ENCODE measurements at regions not wholly inside any gene's neighbourhood (a gene's known extent, or its start where the extent isn't known, plus 50 kb on each side); places are given as distances from the start of the nearest gene placed in this dataset.
"Not testable (repeated sequence)": the region's sequence is repeated elsewhere in the genome, so short reads cannot be mapped to it uniquely, and the experiment has no call there.

- not testable (repeated sequence) for DNase-seq (ENCODE audit: low read depth, low spot score); H3K27ac Mint-ChIP-seq (ENCODE audit: unreplicated experiment); H3K27me3 Mint-ChIP-seq (ENCODE audit: low read depth); H3K4me3 Mint-ChIP-seq; H3K4me1 Mint-ChIP-seq; H3K9me3 Mint-ChIP-seq; H3K36me3 Mint-ChIP-seq (ENCODE audit: low read depth)
Measured at GRCh38 chrX:71822314-71822713, 59.2 kb downstream of the CXorf49B start.

GRCh38 chrX:71823391-71824057, 60.4 kb downstream of the CXorf49B start:
- Mint-ChIP-seq H3K4me1 (no peaks in the 10 kb centered on the region), H3K9me3 (peaks cover 3% of the 10 kb centered on the region), H3K27me3 (ENCODE audit: low read depth) (peaks cover 3% of the 10 kb centered on the region), H3K27ac (ENCODE audit: unreplicated experiment) (no peak overlapping the region), H3K36me3 (ENCODE audit: low read depth) (no peaks in the 10 kb centered on the region), H3K4me3 (no peak overlapping the region)
- no peak for DNase-seq (ENCODE audit: low read depth, low spot score)
- no peak for TF ChIP-seq CTCF (conservative IDR thresholded peaks at IDR 0.05)

GRCh38 chrX:71828086-71828485, 64.9 kb downstream of the CXorf49B start:
- no peak for TF ChIP-seq CTCF (conservative IDR thresholded peaks at IDR 0.05)
- Mint-ChIP-seq H3K9me3 (peaks cover 16% of the 10 kb centered on the region), H3K4me3 (no peak overlapping the region), H3K27me3 (ENCODE audit: low read depth) (peaks cover 8% of the 10 kb centered on the region), H3K4me1 (no peaks in the 10 kb centered on the region), H3K36me3 (ENCODE audit: low read depth) (peaks cover 6% of the 10 kb centered on the region), H3K27ac (ENCODE audit: unreplicated experiment) (no peak overlapping the region)
- no peak for DNase-seq (ENCODE audit: low read depth, low spot score)

- peaks cover 24% of the 10 kb centered on the region for H3K27me3 Mint-ChIP-seq (ENCODE audit: low read depth)
- peaks cover 16% of the 10 kb centered on the region for H3K9me3 Mint-ChIP-seq
- not testable (repeated sequence) for H3K4me3 Mint-ChIP-seq; DNase-seq (ENCODE audit: low read depth, low spot score); H3K27ac Mint-ChIP-seq (ENCODE audit: unreplicated experiment); H3K4me1 Mint-ChIP-seq; H3K36me3 Mint-ChIP-seq (ENCODE audit: low read depth)
Measured at GRCh38 chrX:71838092-71838491, 72.6 kb upstream of the NHSL2 start.

- no peak for TF ChIP-seq CTCF (conservative IDR thresholded peaks at IDR 0.05)
- Mint-ChIP-seq H3K9me3 (peaks cover 13% of the 10 kb centered on the region), H3K4me3 (no peak overlapping the region), H3K4me1 (no peaks in the 10 kb centered on the region), H3K27me3 (ENCODE audit: low read depth) (no peaks in the 10 kb centered on the region), H3K36me3 (ENCODE audit: low read depth) (no peaks in the 10 kb centered on the region), H3K27ac (ENCODE audit: unreplicated experiment) (no peak overlapping the region)
- no peak for DNase-seq (ENCODE audit: low read depth, low spot score)
Measured at GRCh38 chrX:71846429-71846828, 64.2 kb upstream of the NHSL2 start.

GRCh38 chrX:71852182-71852581, 58.5 kb upstream of the NHSL2 start:
- Mint-ChIP-seq H3K4me1 (no peaks in the 10 kb centered on the region), H3K27ac (ENCODE audit: unreplicated experiment) (no peak overlapping the region), H3K27me3 (ENCODE audit: low read depth) (peaks cover 3% of the 10 kb centered on the region), H3K9me3 (peaks cover 14% of the 10 kb centered on the region), H3K4me3 (no peak overlapping the region), H3K36me3 (ENCODE audit: low read depth) (no peaks in the 10 kb centered on the region)
- no peak for DNase-seq (ENCODE audit: low read depth, low spot score)
- TF ChIP-seq CTCF (conservative IDR thresholded peaks at IDR 0.05) = no peak
